GM12878 (cell line): ENCODE measurements at regions not wholly inside any gene's neighbourhood (a gene's known extent, or its start where the extent isn't known, plus 50 kb on each side); places are given as distances from the start of the nearest gene placed in this dataset.

Source experiments
- ATAC-seq: fragments of 200-7000 bp; cut with Tn5 transposase; 3 replicates; pipeline ENCODE4 v1.9.1; 2020; ENCODE audit warnings: mild to moderate bottlenecking, moderate library complexity
- BruUV-seq: library from RNA; stranded (reverse); fragments of 400-500 nt; replicated peaks from 2 replicates; lab custom pipeline; 2021; lab: Mats Ljungman, UMichigan
- CTCF ChIA-PET: fragments of 300-600 bp; sonication (Branson Sonifier 250); formaldehyde crosslinking; extraction: SDS; loops from one replicate; lab custom pipeline; 2021; ENCODE audit warnings: inconsistent platforms; lab: Yijun Ruan, JAX
- POLR2A ChIA-PET: fragments of 350-600 bp; formaldehyde crosslinking; extraction: SDS; loops from one replicate; lab custom pipeline; 2021; ENCODE audit warnings: inconsistent platforms; lab: Charles Lee
- RAD21 ChIA-PET: fragments of 300-600 bp; sonication (Branson Sonifier 250); formaldehyde crosslinking; loops from one replicate; lab custom pipeline; 2023; ENCODE audit warnings: antibody characterized with exemption; ENCODE audit not compliant: unreplicated experiment; lab: Charles Lee
- SMC1A ChIA-PET: fragments of 300-600 bp; sonication (Branson Sonifier 250); formaldehyde crosslinking; loops from one replicate; lab custom pipeline; 2023; ENCODE audit not compliant: unreplicated experiment, uncharacterized antibody; lab: Charles Lee
- DNase-seq: peaks from one replicate; pipeline ENCODE4 v3.0.0-alpha.2; 2011; ENCODE audit warnings: low read depth, low spot score
- FAIRE-seq: peaks from 3 replicates; lab custom pipeline; 2011; peaks lifted over from hg19 to GRCh38; lab: Jason Lieb, UNC
- H2AFZ ChIP-seq: 2 replicates; pipeline ENCODE4 v1.6.0; 2011; ENCODE audit warnings: low read depth, low read length, control low read depth; ENCODE audit not compliant: control insufficient read depth
- H3K27ac ChIP-seq: 2 replicates; pipeline ENCODE4 v1.5.1; 2011; ENCODE audit warnings: control low read depth; ENCODE audit not compliant: control insufficient read depth, insufficient read depth
- H3K27me3 ChIP-seq, 2 experiments: replicated peaks in 1 of 2; 2 replicates each; pipeline versions ENCODE4 v1.6.0 to v1.6.1; 2011; ENCODE audit warnings: low read length in 1 of 2; ENCODE audit not compliant: control insufficient read depth in 2 of 2, insufficient read depth in 2 of 2
- H3K36me3 ChIP-seq, 2 experiments: 2 replicates each; pipeline ENCODE4 v1.5.1; 2011; ENCODE audit warnings: low read length in 1 of 2; ENCODE audit not compliant: control insufficient read depth in 2 of 2, insufficient read depth in 2 of 2
- H3K4me1 ChIP-seq: 2 replicates; pipeline ENCODE4 v1.6.1; 2011; ENCODE audit warnings: mild to moderate bottlenecking, low read length, moderate library complexity, mixed read lengths; ENCODE audit not compliant: control insufficient read depth, insufficient read depth
- H3K4me2 ChIP-seq: 2 replicates; pipeline ENCODE4 v1.6.0; 2011; ENCODE audit warnings: control low read depth; ENCODE audit not compliant: control insufficient read depth, insufficient read depth
- H3K4me3 ChIP-seq: fragments of 200-600 bp; sonication (generic); 2 replicates; pipeline ENCODE4 v1.5.1; 2016
- H3K79me2 ChIP-seq: 2 replicates; pipeline ENCODE4 v1.6.0; 2011; ENCODE audit warnings: low read length; ENCODE audit not compliant: control insufficient read depth, insufficient read depth
- H3K9ac ChIP-seq: 2 replicates; pipeline ENCODE4 v1.8.0; 2011; ENCODE audit warnings: low read length, control low read depth, mixed read lengths; ENCODE audit not compliant: control insufficient read depth, insufficient read depth
- H3K9me3 ChIP-seq: replicated peaks from 3 replicates; pipeline ENCODE4 v1.5.1; 2011; ENCODE audit warnings: mild to moderate bottlenecking, low read length; ENCODE audit not compliant: control insufficient read depth, insufficient read depth
- H4K20me1 ChIP-seq: 2 replicates; pipeline ENCODE4 v1.6.0; 2011; ENCODE audit not compliant: control insufficient read depth, insufficient read depth
- CUX1 ChIP-seq: IDR thresholded peaks from 2 replicates; pipeline ENCODE4 v1.6.1; 2012; ENCODE audit warnings: improper control_type of control experiment, low read depth, low read length; ENCODE audit not compliant: insufficient replicate concordance
- MLLT1 ChIP-seq: fragments of 450-650 bp; IDR thresholded peaks from 2 replicates; pipeline ENCODE4 v1.6.1; 2016; ENCODE audit warnings: mild to moderate bottlenecking
- WGBS: methylation state at CpG from one replicate; pipeline ENCODE4 v1.1.6; 2016; ENCODE audit warnings: low lambda C conversion rate; ENCODE audit not compliant: insufficient replicate concordance, insufficient coverage; ENCODE audit errors: missing lambda C conversion rate; 5-methylcytosine and 5-hydroxymethylcytosine counted together
- in situ Hi-C: fragments of 300-500 bp; cut with MboI; formaldehyde crosslinking; loops from 9 replicates; pipeline ENCODE4 v1.14.3; 2018; ENCODE audit warnings: mixed read lengths
- intact Hi-C: fragments of 100-400 bp; cut with micrococcal nuclease; formaldehyde crosslinking; loops from one replicate; pipeline ENCODE4 v1.14.2; 2022; ENCODE audit not compliant: unreplicated experiment

- intact Hi-C loops = no loop called here
- H2AFZ ChIP-seq = no peak overlapping the region
- ATAC-seq (no peak), DNase-seq (no peak), FAIRE-seq (no peak)
- no peaks in the 10 kb centered on the region for H3K36me3 ChIP-seq
- H3K4me3 ChIP-seq = no peak overlapping the region
- no peaks in the 10 kb centered on the region; the same call in 2 of the 3 replicates for H3K9me3 ChIP-seq
- H3K79me2 ChIP-seq = no peaks in the 10 kb centered on the region
- H3K4me1 ChIP-seq = no peaks in the 10 kb centered on the region
- no peaks in the 10 kb centered on the region for H3K27me3 ChIP-seq
- ChIA-PET CTCF (no interaction called here), POLR2A (no interaction called here), SMC1A (no interaction called here)
- TF ChIP-seq MLLT1 (no peak), CUX1 (no peak)
- TF ChIP-seq, all 136 proteins: peak for 0
- RAD21 ChIA-PET = no interaction called here
- Histone ChIP-seq H3K9ac (no peak overlapping the region), H4K20me1 (no peaks in the 10 kb centered on the region), H3K27ac (no peak overlapping the region), H3K4me2 (no peak overlapping the region)
- BruUV-seq = no TSS peak
- in situ Hi-C loops = no loop called here
- 37% methylated on average over 25 of the region's 27 CpGs for WGBS
Observed at GRCh38 chr18:78822171-78822948, 157.3 kb upstream of the SALL3 start.
